ELF-1 (cell line): ENCODE measurements at regions not wholly inside any gene's neighbourhood (a gene's known extent, or its start where the extent isn't known, plus 50 kb on each side); places are given as distances from the start of the nearest gene placed in this dataset.
"Not testable (repeated sequence)": the region's sequence is repeated elsewhere in the genome, so short reads cannot be mapped to it uniquely, and the experiment has no call there.

ENCODE experiments used
- DNase-seq: peaks from one replicate; pipeline ENCODE4 v3.0.0-alpha.2; 2016; ENCODE audit warnings: low read depth, low spot score

- no peak for DNase-seq
Observed at GRCh38 chr6:144678844-144679243, 393.7 kb downstream of the UTRN start.

GRCh38 chr6:144681334-144681733 is 396.2 kb downstream of the UTRN start:
- DNase-seq: no peak

GRCh38 chr6:144683216-144684070 is 398.3 kb downstream of the UTRN start:
- no peak for DNase-seq

- DNase-seq: no peak
Observed at GRCh38 chr6:144688713-144689112, 403.6 kb downstream of the UTRN start.

- DNase-seq: no peak
Observed at GRCh38 chr6:144689503-144690040, 404.4 kb downstream of the UTRN start.

- DNase-seq: no peak
Observed at GRCh38 chr6:144690133-144690532, 405.0 kb downstream of the UTRN start.

- no peak for DNase-seq
Observed at GRCh38 chr6:144690666-144691065, 405.5 kb downstream of the UTRN start.

GRCh38 chr6:144692050-144692449 is 406.9 kb downstream of the UTRN start:
- not testable (repeated sequence) for DNase-seq

- DNase-seq: no peak
Observed at GRCh38 chr6:144695858-144696533, 410.9 kb downstream of the UTRN start.

GRCh38 chr6:144696610-144697368 is 411.7 kb downstream of the UTRN start:
- DNase-seq: no peak

- no peak for DNase-seq
Observed at GRCh38 chr6:144697369-144697760, 412.2 kb downstream of the UTRN start.

GRCh38 chr6:144697801-144698200 is 412.7 kb downstream of the UTRN start:
- DNase-seq: no peak

GRCh38 chr6:144702781-144703180 is 417.6 kb downstream of the UTRN start:
- no peak for DNase-seq

- no peak for DNase-seq
Observed at GRCh38 chr6:144710207-144710606, 425.1 kb downstream of the UTRN start.

GRCh38 chr6:144711661-144712060 is 426.5 kb downstream of the UTRN start:
- DNase-seq: no peak

- no peak for DNase-seq
Observed at GRCh38 chr6:144712541-144712940, 427.4 kb downstream of the UTRN start.

GRCh38 chr6:144714021-144714712 is 429.0 kb downstream of the UTRN start:
- DNase-seq: no peak

- DNase-seq: no peak
Observed at GRCh38 chr6:144715344-144715743, 430.2 kb downstream of the UTRN start.

- DNase-seq: no peak
Observed at GRCh38 chr6:144718431-144718830, 433.3 kb downstream of the UTRN start.

GRCh38 chr6:144721232-144721631 is 436.1 kb downstream of the UTRN start:
- DNase-seq: no peak

- DNase-seq: no peak
Observed at GRCh38 chr6:144722154-144722737, 437.1 kb downstream of the UTRN start.
